Stimulated activated CD4-positive, alpha-beta T cell treated with anti-CD3 and anti-CD28 coated beads, Interleukin-15, amount 100 ng/mL, for 24 hours (primary cell): ENCODE measurements at regions not wholly inside any gene's neighbourhood (a gene's known extent, or its start where the extent isn't known, plus 50 kb on each side); places are given as distances from the start of the nearest gene placed in this dataset.
A peak's percentile ranks its signal among the peaks of the same experiment; 100 is the strongest.

Experiments used
- DNase-seq: peaks from one replicate; pipeline ENCODE4 v3.0.0-alpha.2; 2020

- no peak for DNase-seq
These were observed 227.6 kb downstream of the BMP7 start for GRCh38 chr20:57038608-57039440.

DNA sequence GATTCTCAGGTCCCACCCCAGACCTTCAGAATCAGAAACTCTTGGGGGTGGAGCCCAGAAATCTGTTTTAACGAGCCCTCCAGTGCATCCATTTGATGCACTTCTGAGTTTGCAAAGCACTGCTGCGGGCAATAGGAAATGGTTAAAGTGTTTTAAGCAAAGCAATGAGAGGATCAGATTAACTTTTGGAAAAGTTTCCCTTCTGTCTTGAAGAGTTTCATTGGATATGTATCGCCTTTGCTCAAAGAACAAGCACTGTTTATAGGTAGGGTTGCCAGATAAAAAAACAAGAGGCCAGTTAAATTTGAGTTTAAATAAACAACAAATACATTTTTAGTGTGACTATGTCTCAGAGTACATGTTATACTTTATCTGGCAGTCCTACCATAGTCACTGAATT is 226.0 kb downstream of the BMP7 start:
- no peak for DNase-seq

DNA sequence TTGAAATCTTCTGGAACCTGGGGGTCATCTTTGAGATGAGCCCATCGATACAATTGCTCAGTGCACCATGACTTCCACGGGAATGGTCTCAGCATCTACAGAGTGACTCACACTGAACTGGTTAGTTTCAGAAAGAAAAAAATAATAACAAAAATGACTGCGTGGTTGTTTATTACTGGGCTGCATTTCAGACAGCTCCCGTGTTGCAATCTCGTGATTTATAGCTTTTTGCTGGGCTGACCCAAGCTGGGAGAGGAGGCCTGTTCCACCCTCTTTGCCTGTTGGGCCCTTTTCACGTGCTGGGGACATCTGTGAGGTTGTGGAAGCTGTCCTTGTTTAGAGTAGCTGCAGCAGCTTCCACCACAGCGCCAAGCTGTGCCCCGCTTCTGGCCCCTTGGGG is 225.5 kb downstream of the BMP7 start:
- no peak for DNase-seq

- no peak for DNase-seq
These were observed 223.3 kb downstream of the BMP7 start for GRCh38 chr20:57043091-57043490.

GRCh38 chr20:57043669-57044268 is 222.7 kb downstream of the BMP7 start:
- no peak for DNase-seq

GRCh38 chr20:57047281-57048026 is 219.0 kb downstream of the BMP7 start:
- no peak for DNase-seq

- peak; percentile 42 for DNase-seq
These were observed 218.2 kb downstream of the BMP7 start for GRCh38 chr20:57048027-57048869.

DNA sequence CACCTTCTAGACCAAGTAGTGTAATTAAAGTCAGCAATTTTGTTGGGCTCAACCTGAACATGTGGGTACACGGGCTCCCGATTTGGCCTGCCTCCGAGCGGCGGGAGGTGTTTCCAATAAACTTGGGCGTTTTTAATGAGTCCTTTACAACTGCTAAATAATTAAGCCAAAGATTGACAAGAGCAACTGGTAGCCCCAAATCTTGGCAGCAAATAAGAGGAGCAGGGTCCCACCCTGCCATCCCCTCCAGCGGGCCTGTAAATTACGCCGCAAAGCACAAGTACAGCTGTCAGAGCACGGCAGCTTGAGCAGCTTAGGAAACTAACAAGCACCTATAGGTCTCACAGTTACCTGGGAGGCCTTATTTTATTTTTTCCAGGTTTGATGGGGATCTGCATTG is 217.1 kb downstream of the BMP7 start:
- no peak for DNase-seq

- DNase-seq: no peak
These were observed 215.3 kb downstream of the BMP7 start for GRCh38 chr20:57051096-57051495.

GRCh38 chr20:57053067-57053466 is 213.4 kb downstream of the BMP7 start:
- DNase-seq: no peak

DNA sequence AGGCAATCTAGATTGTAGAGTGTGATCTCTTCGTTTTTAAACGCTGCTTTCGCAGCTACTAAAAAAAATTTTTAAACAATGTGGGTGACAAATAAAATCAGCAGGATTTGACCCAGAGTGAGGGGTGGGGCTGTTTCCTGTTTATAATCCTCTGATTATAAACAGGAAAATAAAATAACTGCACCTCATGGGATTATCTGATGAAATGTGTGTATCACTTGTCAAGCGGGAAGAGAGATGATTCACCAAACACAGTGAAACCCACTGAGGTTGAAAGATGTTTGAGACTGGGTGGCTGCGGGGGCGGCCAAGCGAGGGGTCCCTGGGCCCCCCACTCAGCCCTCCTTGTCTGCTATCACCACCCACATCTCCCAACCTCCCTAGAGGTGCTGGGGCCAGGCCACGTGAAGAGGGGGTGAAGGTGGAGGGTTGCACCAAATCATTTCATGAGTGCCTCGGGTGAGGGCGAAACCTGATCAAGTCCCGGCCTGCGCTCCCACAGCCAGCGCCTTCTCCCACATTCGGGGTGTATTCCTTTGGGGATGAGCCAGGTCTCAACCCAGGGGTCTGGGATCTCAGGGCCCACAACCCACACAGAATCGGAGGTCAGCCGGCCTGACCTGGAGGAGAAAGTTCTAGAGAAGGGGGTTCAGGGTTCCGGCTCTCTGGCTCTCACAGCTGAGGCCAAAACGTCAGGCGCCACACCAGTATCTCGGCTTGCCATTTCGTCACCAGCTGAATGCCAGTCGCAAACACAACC is 212.5 kb downstream of the BMP7 start:
- DNase-seq: no peak

- DNase-seq: no peak
These were observed 211.1 kb downstream of the BMP7 start for GRCh38 chr20:57055345-57055744.

GRCh38 chr20:57056651-57057050 is 209.8 kb downstream of the BMP7 start:
- DNase-seq: no peak

- DNase-seq: no peak
These were observed 207.3 kb downstream of the BMP7 start for GRCh38 chr20:57059055-57059596.

DNA sequence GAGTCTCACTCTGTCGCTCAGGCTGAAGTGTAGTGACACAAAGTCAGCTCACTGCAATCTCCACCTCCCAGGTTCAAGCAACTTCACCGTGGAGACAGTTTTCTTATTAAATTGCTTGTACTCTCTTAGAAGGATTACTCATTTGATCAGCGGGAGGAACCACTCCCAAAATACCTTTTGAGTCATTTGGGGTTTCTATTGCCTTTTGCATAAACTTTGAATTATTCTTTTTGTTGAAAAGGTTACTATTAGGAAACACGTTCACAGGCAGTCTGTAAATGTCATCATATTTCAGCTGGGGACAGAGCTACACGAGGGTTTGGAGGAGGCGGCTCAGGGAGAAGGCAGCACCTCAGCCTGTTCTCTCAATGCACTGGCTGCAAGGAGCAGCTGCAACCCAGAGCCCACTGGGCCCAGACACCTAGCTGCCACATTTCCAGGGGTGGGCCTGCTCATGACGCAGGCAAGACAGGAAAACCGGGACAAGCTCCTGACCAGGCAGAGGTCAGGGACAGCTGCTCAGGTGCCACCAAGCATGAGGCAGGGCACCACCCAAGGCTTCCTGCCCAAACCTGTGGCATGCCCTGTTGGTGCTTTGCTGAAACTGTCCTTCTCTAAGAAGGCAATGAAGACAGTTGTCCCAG is 205.9 kb downstream of the BMP7 start:
- DNase-seq: no peak

DNA sequence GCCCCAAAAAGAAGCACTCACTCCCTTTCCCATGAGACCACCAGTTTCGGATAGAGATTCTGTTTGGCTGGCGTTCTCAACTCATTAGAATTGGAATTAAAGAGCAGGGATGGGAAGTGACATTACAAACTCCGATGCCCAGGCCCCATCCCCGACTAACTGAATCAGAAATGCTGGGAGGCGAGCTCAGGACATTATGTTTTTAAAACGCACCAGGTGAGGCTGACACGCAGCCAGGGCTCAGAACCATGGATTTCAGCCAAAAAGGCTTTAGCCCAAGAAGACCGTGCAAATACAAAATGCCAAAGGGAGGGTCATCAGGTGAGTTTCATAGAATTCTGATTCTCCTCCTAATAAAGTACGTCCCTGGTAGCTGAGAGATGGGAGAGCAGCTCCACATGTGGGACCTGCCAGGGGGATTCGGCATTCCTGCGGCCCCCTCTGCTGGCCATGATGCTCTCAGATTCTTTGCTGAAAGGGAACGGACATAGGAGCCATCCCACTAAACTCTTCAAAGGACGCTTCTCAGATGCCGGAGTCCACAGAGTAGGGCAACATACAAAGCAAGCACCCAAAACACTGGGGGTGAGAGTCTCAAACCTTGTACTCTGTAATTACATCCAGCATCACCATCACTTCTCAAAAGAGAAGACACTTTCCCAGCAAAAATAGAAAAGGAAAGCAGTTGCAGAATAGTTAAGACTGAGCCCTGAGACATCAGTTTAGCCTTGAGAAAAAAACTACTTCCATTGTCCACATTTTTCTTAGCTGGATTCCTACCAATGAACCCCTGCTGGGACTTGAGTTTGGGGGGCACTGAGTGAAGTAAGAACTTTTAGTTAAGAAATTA is 205.2 kb downstream of the BMP7 start:
- no peak for DNase-seq

- no peak for DNase-seq
These were observed 204.2 kb downstream of the BMP7 start for GRCh38 chr20:57062241-57062640.

- DNase-seq: no peak
These were observed 203.7 kb downstream of the BMP7 start for GRCh38 chr20:57062696-57063270.

DNA sequence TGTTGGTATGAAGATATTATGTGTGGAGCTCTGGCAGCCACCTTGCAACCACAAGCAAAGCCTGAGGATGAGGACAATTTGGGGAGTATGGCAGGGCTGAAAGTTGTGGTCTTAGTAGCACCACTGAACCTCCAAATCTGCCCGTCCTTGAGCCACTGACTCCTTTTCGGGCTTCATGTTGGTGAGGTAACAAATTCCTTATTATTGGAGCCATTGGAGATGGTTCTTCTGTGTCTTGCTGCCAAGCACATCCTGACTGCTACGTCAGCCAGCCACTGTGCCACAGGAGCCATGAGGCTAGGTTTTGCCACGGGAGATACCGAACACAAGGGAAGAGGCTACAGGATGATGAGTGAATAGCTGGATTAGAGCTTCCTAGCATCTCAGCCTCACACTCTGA is 201.6 kb downstream of the BMP7 start:
- no peak for DNase-seq

DNA sequence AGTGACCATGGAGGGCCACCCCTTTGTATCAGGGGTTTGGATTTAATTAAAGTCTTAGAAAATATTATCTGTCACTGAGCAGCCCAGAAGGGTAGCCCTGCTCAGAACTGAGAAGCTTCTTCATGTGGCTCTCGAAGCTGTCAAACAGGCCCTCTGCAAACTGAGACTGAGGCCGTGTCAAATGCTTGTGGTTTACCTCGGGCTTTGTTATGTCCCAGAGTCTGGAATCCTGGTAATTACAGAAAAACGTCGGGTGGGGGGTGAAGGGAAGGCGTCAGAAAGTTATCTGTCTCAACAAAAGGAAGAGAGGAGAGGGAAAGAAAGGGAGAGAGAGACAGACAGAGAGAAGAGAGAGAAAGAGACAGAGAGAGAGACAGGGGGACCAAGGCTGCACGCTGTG is 200.8 kb downstream of the BMP7 start:
- DNase-seq: no peak
